GM18873 (cell line): ENCODE measurements at regions not wholly inside any gene's neighbourhood (a gene's known extent, or its start where the extent isn't known, plus 50 kb on each side); places are given as distances from the start of the nearest gene placed in this dataset.

Experiments used
- ATAC-seq: cut with Tn5 transposase; IDR thresholded peaks from one replicate; pipeline ENCODE4 v1.9.1; 2021; ENCODE audit warnings: mild to moderate bottlenecking, moderate library complexity, moderate number of reproducible peaks; ENCODE audit not compliant: unreplicated experiment, low FRiP score

DNA sequence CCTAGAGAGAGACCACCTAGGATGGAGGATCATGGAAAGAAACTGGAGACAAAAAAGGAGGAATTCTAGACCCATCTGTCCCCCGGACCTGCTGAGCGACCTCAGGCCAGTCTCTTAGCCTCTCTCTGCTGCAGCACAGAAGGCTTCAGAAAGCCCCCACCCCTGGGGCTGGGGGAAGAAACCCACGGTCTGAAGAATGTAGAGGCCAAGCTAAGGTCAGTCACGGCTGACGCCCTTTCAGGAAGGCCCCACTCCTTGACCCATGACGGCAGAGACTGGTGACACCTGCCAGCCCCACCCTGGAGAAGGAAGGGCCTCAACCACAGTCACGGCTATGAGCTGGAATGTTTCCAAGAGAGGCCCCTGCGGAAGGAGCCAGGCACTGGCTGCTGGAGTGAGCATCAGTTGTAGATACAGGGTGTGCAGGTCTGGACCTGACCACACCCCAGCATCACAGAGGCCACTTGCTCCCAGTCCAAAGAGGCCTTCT is 120.5 kb upstream of the BOD1 start:
- no peak for ATAC-seq

GRCh38 chr5:173739741-173740140 is 123.3 kb upstream of the BOD1 start:
- no peak for ATAC-seq

- ATAC-seq: no peak
Measured at GRCh38 chr5:173740400-173740799, 124.0 kb upstream of the BOD1 start.

DNA sequence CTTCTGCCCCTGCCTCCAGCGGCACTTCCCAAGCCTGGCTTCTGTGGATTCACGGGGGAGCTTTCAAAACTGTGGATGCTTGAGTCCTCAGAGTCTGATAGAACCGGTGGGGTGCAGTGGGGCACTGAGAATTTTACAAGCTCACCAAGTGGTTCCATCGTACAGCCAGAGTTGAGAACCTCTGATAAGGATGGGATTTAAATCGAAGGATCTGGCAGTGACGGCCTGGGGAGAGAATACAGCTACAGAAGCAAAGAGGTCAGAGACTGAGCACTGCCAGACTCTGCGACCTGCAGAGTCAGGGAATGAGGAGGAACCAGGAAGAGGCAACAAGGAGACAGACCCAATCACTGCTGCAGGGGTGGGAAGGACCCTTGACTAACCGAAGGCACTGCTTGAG is 124.6 kb upstream of the BOD1 start:
- ATAC-seq: no peak

DNA sequence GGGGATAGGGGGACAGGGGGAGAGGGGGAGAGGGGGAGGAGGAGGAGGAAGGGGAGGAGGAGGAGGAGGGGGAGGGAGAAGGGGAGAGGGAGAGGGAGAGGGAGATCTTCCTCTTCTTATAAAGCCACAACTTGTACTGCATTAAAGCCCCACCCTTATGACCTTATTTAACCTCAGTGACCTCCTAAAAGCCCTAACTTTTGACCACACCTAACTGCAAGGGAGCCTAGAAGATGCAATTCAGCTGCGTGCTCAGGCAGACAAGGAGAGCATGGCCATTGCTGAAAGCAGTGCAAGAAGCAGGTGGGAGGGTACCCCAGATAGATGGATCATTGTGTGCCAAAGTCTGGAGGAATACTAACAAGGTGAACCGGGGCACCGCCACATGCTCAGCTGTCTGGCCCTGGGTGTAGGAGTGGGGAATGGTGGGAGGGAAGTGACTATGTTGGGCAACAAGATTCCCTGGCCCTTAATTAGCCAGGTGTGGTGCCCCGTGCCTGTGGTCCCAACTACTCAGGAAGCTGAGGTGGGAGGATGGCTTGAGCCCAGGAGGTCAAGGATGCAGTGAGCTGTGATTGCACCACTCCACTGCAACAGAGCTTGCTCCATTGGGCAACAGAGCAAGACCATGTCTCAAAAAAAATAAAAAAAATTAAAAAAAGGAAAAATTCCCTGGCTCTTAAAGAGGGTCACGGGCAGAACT is 125.4 kb upstream of the BOD1 start:
- ATAC-seq: no peak

DNA sequence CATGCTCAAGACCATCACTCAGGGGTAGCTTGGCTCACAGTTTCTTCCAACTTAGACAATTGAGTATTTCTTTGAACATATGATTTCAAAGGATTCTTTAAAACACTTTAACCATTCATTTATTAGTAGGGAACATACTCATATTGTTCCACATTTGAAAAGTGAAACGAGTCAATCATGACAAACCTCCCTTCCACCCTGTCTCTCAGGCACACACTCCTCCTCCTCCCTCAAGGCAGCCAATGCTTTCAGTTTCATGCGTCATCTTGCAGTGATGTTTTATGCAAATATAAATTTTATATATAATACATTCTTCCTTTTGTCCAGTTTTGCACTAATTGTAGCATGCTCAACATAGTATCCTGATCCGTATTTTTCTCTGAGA is 126.0 kb upstream of the BOD1 start:
- ATAC-seq: no peak

GRCh38 chr5:173743641-173744343 is 127.3 kb upstream of the BOD1 start:
- ATAC-seq: no peak

- ATAC-seq: no peak
Measured at GRCh38 chr5:173744551-173744950, 128.1 kb upstream of the BOD1 start.

DNA sequence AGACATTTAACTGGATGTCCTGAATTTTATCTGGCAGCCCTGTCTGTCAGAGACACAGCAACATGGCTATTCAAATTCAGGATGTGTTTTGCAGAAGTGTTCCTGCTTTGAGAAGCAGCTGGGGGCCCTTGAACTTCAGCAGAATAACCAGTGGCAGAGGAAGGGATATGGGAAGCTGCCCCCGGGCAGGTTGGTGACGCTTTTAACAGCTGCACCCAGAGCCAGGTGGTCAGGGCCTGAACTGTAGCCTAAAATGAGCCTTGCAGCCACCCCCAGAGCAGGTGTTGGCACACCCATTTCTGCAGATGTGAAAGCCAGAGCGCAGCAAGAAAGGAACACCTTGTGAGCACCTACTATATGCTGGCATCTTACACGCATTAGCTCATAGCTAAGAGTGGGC is 128.7 kb upstream of the BOD1 start:
- ATAC-seq: peak; percentile 46

- no peak for ATAC-seq
Measured at GRCh38 chr5:173745557-173745956, 129.1 kb upstream of the BOD1 start.

GRCh38 chr5:173746047-173746646 is 129.7 kb upstream of the BOD1 start:
- no peak for ATAC-seq

GRCh38 chr5:173747876-173748275 is 131.4 kb upstream of the BOD1 start:
- ATAC-seq: no peak

- no peak for ATAC-seq
Measured at GRCh38 chr5:173750538-173751265, 134.3 kb upstream of the BOD1 start.

- ATAC-seq: no peak
Measured at GRCh38 chr5:173751266-173751600, 134.8 kb upstream of the BOD1 start.

DNA sequence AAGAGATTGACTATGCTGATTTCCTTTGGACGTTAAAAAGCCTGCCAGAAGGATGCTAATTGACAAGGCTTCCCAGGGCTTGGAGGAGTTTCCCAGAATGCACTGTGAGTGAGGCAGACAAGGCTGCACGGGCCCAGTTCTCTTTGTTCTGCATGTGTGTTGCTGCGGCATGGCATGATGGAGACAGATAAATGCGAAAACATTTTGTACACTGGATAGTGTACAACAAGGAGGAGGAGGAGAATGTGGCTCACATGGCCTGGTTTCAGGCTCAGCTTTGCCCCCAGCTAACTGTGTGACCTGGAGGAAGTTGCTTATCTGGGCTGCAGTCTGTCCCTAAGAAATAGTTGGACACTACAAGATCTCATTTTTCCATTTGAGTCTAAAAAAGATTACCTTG is 135.5 kb upstream of the CPEB4 start:
- ATAC-seq: no peak

DNA sequence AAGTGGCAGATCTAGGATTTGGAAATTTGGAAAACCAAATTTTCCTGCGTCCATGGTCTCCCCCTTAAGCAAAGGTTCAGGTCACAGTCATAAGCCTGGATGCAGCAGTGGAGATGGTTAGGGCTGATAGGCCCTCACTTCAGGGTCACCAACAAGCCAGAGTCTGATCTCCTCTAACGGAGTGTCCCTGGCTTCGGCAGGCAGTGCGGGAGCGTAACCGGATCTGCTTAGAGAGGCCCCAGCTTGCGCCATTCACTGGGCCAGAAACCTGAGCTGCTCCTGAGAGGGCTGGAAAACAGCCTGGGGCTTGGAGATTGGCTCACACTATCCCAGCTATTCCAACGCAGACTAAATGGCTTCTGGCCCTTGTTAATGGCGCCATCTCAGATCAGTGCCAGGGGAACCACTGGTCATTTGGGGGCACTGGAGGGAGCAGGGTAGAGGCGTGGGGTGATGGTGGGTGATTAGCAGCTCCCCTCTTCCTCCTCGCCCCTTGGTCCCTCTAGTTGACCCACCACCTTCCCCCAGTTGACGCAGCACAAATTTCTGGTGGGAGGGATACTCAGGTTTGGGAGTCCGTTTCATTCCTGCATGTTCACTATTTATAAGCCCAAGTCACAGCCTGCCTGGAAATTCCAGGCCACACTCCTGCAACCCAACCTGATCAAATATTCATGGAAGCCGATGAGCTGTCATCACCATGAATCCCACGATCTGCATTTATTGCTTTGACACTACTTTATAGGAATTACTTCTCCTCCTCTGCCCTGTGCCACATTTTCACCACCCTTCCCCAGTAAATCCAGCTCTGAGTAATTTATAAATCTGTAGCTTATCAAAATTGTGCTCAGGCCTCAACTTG is 134.6 kb upstream of the CPEB4 start:
- ATAC-seq: no peak

DNA sequence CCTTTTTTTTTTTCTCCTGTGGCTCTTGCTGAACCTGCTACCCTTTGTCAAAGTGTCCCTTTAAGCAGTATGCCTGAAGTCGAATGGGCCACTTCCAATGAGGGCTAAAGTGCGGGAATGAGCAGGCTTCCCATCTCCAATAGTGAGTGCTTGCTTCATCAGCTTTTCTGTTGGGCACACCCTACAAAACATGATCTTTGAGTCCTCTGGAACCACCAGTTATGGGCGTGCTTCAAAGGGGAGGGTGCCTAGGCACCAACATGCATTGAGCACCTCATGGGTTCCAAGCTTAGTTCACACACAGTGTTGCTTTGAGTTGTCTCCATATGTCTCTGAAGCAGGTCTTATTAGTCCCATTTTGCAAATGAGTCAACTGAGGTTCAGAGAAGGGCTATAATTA is 132.8 kb upstream of the CPEB4 start:
- no peak for ATAC-seq

GRCh38 chr5:173757403-173758209 is 130.5 kb upstream of the CPEB4 start:
- no peak for ATAC-seq

- ATAC-seq: no peak
Measured at GRCh38 chr5:173758676-173759075, 129.5 kb upstream of the CPEB4 start.
